NCI-H2029 treated with DMSO at 0.1 percent for 48 hours (cell line): ENCODE measurements at regions not wholly inside any gene's neighbourhood (a gene's known extent, or its start where the extent isn't known, plus 50 kb on each side); places are given as distances from the start of the nearest gene placed in this dataset.
A peak's percentile ranks its signal among the peaks of the same experiment; 100 is the strongest.
"Not testable (repeated sequence)": the region's sequence is repeated elsewhere in the genome, so short reads cannot be mapped to it uniquely, and the experiment has no call there.

Experiments
- DNase-seq: peaks from one replicate; lab custom pipeline; 2025; lab: John Stamatoyannopoulos, UW

DNA sequence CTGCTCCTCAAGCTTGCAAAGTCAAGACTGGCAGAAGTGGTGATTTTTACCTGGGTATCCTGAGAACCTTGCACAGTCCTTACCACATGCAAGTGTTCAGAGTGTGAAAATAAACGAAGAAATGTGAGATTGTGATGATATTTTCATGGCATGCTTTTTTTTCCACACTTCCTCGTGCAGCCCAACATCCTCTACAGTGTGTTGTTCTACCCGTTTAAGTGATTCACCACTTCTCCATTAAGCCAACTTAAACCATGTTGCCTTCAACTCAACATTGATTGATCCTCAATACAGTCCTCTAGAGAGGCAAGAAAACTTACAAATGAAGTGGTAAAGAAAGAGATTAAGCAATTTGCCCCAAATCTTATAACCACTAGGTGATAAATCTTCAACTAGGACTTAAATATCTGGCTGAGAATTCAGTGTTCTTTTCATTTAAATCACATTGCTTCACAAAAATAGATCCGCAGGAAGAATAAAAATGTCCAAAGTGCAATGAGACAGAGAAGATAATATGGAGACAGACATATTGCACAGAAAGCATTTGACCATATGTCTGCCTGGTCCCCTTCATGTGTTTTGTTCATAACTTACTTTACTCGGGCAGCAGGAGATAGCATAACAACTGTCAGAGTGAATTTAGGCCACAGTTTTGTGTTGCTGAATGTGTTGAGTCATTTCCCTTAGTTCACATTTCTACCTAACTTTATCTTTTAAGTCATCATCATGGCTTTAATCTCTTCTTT lies 75.8 kb upstream of the PARP8 start:
- DNase-seq: not testable (repeated sequence)

DNA sequence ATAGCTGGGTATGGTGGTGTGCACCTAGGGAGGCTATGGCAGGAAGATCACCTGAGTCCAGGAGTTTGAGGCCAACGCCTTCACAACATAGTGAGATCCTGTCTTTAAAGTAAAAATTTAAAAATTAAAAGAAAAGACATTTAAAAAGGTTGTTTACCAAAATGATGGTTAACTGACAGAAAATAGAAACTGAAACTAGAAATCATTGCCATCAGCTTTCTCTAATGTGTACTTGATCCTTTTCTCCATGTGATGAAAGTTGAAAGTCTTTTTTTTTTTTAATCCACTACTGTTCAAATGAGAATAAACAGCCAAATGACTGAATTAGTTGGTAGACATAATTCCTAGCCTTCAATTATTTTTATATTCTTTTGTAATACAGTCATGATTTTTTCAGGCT lies 75.1 kb upstream of the PARP8 start:
- DNase-seq: not testable (repeated sequence)

DNA sequence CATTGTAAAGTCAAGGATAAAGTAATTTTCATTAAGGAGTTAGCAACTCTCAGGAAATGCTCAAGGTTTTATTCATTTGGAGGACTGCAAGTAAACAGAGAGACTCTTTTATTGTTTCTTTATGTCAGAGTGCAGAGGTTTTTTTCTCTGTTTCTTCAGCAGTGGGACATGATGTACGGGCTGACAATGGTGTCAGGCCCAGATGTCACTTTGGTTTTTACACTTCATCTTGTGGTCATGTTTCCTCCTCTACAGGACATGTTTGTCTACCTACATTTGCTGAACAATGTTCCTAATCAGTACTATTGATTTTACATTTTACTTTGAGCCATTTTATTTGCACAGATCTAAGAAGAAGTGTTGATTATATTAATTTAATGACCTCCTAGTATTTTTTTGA lies 72.8 kb upstream of the PARP8 start:
- no peak for DNase-seq

- DNase-seq: no peak
Observed at GRCh38 chr5:50595199-50595598, 71.2 kb upstream of the PARP8 start.

DNA sequence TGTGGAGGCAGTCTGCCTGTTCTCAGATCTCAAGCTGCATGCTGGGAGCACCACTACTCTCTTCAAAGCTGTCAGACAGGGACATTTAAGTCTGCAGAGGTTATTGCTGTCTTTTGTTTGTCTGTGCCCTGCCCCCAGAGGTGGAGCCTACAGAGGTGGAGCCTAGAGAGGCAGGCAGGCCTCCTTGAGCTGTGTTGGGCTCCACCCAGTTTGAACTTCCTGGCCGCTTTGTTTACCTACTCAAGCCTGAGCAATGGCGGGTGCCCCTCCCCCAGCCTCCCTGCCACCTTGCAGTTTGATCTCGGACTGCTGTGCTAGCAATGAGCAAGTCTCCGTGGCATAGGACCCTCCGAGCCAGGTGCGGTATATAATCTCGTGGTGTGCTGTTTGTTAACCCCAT lies 64.9 kb upstream of the PARP8 start:
- peak; percentile 50 for DNase-seq

DNA sequence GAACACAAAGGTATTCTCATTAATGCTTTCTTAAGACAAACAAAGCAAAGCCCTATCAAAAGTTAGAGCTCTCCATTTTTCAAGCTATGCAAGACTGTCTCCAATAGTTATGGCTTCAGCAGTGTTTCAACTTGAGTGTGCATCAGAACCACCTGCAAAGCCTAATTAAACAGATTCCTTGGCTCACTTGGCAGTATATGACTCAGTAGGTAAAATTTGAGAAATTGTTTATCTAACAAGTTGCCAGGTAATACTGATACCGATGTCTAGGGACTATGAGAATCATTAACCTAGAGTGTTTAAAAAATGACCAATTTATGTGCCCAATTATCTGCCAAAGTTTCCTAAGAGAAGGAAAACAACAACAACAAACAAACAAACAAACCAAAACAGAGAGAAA lies 60.3 kb upstream of the PARP8 start:
- DNase-seq: no peak

DNA sequence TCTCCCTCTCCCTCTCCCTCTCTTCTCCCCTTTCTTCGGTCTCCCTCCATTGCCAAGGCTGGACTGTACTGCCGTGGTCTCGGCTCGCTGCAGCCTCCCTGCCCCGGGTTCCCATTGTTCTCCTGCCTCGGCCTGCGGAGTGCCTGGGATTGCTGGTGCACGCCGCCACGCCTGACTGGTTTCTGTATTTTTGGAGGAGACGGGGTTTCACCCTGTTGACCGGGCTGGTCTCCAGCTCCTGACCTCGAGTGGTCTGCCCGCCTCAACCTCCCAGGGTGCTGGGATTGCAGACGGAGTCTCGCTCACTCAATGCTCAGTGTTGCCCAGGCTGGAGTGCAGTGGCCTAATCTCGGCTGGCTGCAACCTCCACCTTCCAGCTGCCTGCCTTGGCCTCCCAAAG lies 59.0 kb upstream of the PARP8 start:
- not testable (repeated sequence) for DNase-seq

DNA sequence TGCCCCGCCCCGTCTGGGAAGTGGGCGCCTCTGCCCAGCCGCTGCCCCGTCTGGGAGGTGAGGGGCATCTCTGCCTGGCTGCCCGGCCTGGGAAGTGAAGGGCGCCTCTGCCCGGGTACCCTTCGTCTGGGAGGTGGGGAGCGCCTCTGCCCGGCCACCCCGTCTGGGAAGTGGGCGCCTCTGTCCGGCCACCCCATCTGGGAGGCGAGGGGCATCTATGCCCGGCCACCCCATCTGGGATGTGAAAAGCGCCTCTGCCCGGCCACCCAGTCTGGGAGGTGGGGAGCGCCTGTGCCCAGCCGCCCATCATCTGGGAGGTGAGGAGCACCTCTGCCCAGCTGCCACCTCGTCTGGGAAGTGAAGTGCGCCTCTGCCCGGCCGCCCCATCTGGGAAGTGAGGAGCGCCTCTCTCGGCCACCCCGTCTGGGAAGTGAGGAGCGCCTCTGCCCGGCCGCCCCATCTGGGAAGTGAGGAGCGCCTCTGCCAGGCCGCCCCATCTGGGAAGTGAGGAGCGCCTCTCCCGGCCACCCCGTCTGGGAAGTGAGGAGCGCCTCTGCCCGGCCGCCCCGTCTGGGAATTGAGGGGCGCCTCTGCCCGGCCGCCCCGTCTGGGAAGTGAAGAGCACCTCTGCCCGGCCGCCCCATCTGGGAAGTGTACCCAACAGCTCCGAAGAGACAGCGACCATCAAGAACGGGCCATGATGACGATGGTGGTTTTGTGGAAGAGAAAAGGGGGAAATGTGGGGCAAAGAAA lies 58.3 kb upstream of the PARP8 start:
- not testable (repeated sequence) for DNase-seq

DNA sequence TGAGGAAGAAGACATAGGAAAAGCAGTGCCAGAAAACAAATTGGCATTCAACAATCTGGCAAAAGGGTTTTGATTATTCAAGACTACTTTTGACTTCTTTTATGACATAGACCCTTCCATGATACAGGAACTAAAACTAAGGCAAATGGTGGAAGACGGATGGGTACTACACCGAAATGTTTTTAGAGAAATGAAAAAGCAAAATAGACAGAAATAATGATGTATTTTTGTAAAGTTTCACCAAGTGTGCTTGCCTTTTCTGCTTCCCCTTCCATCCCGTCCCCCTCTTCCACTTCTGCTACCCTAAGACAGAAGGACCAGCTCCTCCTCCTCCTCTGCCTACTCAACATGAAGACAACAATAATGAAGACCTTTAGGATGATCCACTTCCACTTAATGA lies 53.4 kb upstream of the PARP8 start:
- DNase-seq: not testable (repeated sequence)
